HL-60/S4 treated with retinoic acid at 250 ng/mL for 4 days and 3 days (cell line): ENCODE measurements at regions not wholly inside any gene's neighbourhood (a gene's known extent, or its start where the extent isn't known, plus 50 kb on each side); places are given as distances from the start of the nearest gene placed in this dataset.

Experiments used
- in situ Hi-C: fragments of 300-500 bp; cut with MboI; formaldehyde crosslinking; loops from 2 replicates; pipeline ENCODE4 v1.7.0; 2022; ENCODE audit warnings: low sequenced_read_pairs

GRCh38 chr16:35745821-35746248, 2286.4 kb downstream of the TP53TG3F start:
- in situ Hi-C loops, result no loop called here

- in situ Hi-C loops, result no loop called here
Observed at GRCh38 chr16:35746281-35746962, 2287.0 kb downstream of the TP53TG3F start.

- in situ Hi-C loops, result no loop called here
Observed at GRCh38 chr16:35746963-35747657, 2287.7 kb downstream of the TP53TG3F start.

GRCh38 chr16:35747658-35748455, 2288.4 kb downstream of the TP53TG3F start:
- in situ Hi-C loops, result no loop called here

- in situ Hi-C loops, result no loop called here
Observed at GRCh38 chr16:35748621-35749252, 2289.3 kb downstream of the TP53TG3F start.

- in situ Hi-C loops, result no loop called here
Observed at GRCh38 chr16:35749253-35750141, 2290.1 kb downstream of the TP53TG3F start.

- in situ Hi-C loops, result no loop called here
Observed at GRCh38 chr16:35750157-35750689, 2290.8 kb downstream of the TP53TG3F start.

GRCh38 chr16:35750701-35751104, 2291.3 kb downstream of the TP53TG3F start:
- in situ Hi-C loops, result no loop called here

- in situ Hi-C loops, result no loop called here
Observed at GRCh38 chr16:35751191-35751941, 2292.0 kb downstream of the TP53TG3F start.

GRCh38 chr16:35752012-35752772, 2292.8 kb downstream of the TP53TG3F start:
- in situ Hi-C loops, result no loop called here

GRCh38 chr16:35752773-35753558, 2293.6 kb downstream of the TP53TG3F start:
- in situ Hi-C loops, result no loop called here

- in situ Hi-C loops, result no loop called here
Observed at GRCh38 chr16:35753559-35754390, 2294.4 kb downstream of the TP53TG3F start.

GRCh38 chr16:35754391-35755369, 2295.3 kb downstream of the TP53TG3F start:
- in situ Hi-C loops, result no loop called here

GRCh38 chr16:35788381-35788780, 2329.0 kb downstream of the TP53TG3F start:
- in situ Hi-C loops, result no loop called here

GRCh38 chr16:35792516-35793285, 2333.3 kb downstream of the TP53TG3F start:
- in situ Hi-C loops, result no loop called here
